ENCODE measurements at regions not wholly inside any gene's neighbourhood (a gene's known extent, or its start where the extent isn't known, plus 50 kb on each side); places are given as distances from the start of the nearest gene placed in this dataset.

DNA sequence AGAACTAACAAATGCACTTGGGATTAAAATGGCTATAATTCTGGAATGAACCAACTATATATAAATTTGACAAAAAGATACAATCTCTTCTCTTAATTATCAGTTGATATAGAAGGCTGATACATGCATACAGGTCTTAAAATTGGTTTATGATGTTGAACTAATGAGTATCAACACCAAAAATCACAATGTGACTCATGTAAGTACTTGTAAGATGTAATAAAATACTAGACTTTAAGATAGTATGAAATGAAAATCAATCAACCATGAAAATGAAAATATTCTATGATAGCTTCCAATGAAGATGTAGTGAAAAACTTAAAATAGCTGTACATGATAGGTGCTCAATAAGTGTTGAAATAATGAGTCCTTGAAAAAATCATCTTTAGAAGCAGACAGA is 116.6 kb upstream of the SOX5 start:
- TF ChIP-seq, protein P1, sequence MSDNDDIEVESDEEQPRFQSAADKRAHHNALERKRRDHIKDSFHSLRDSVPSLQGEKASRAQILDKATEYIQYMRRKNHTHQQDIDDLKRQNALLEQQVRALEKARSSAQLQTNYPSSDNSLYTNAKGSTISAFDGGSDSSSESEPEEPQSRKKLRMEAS (IDR thresholded peaks at IDR 0.05), result no peak
- TF ChIP-seq USF1 (IDR thresholded peaks at IDR 0.05) (no peak), EP300 (IDR thresholded peaks at IDR 0.05; ENCODE audit: borderline replicate concordance) (no peak), NFIC (IDR thresholded peaks at IDR 0.05) (no peak), TAF1 (IDR thresholded peaks at IDR 0.05; ENCODE audit: low read depth) (no peak), CEBPB (IDR thresholded peaks at IDR 0.05) (no peak), TEAD4 (IDR thresholded peaks at IDR 0.05) (no peak), CREB1 (IDR thresholded peaks at IDR 0.05; ENCODE audit: low read depth) (no peak), RAD21 (IDR thresholded peaks at IDR 0.05; ENCODE audit: low read depth) (no peak), ZBTB7A (IDR thresholded peaks at IDR 0.05; ENCODE audit: low read depth) (no peak), YY1 (IDR thresholded peaks at IDR 0.05; ENCODE audit: low read depth) (no peak), EGR1 (IDR thresholded peaks at IDR 0.05) (no peak), FOXM1 (IDR thresholded peaks at IDR 0.05; ENCODE audit: borderline replicate concordance, low read depth) (no peak)
- TF ChIP-seq, protein P2, sequence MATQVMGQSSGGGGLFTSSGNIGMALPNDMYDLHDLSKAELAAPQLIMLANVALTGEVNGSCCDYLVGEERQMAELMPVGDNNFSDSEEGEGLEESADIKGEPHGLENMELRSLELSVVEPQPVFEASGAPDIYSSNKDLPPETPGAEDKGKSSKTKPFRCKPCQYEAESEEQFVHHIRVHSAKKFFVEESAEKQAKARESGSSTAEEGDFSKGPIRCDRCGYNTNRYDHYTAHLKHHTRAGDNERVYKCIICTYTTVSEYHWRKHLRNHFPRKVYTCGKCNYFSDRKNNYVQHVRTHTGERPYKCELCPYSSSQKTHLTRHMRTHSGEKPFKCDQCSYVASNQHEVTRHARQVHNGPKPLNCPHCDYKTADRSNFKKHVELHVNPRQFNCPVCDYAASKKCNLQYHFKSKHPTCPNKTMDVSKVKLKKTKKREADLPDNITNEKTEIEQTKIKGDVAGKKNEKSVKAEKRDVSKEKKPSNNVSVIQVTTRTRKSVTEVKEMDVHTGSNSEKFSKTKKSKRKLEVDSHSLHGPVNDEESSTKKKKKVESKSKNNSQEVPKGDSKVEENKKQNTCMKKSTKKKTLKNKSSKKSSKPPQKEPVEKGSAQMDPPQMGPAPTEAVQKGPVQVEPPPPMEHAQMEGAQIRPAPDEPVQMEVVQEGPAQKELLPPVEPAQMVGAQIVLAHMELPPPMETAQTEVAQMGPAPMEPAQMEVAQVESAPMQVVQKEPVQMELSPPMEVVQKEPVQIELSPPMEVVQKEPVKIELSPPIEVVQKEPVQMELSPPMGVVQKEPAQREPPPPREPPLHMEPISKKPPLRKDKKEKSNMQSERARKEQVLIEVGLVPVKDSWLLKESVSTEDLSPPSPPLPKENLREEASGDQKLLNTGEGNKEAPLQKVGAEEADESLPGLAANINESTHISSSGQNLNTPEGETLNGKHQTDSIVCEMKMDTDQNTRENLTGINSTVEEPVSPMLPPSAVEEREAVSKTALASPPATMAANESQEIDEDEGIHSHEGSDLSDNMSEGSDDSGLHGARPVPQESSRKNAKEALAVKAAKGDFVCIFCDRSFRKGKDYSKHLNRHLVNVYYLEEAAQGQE (IDR thresholded peaks at IDR 0.05; ENCODE audit: low read depth), result no peak

DNA sequence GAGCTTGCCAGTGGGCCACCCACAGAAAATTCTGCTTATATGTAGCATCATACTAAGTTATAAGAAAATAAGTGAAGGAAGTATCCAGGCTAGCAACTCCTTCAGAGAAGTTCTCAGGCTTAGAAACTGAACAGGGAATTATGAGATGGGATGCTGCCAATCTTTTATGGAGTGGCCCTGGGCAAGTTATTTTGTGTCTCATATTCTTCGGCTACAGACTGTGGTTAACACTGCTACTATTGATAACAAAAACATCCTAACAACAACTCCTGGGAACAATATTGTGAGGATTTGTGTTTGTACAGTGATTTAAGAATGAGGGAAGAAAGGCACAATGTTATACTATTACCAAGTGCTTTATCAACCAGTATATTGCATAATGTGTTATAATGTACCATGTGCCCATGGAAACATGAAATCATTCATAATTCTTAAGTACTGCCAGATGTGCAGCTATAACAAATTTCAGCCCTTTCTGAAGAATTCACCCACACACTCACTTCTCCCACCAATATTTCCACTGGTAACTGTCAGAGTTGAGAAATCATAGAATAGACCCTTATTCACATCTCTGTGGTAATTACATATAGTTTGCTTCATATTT is 113.3 kb upstream of the SOX5 start:
- TF ChIP-seq EGR1 (IDR thresholded peaks at IDR 0.05), result no peak
- TF ChIP-seq EP300 (IDR thresholded peaks at IDR 0.05; ENCODE audit: borderline replicate concordance), result no peak
- TF ChIP-seq CEBPB (IDR thresholded peaks at IDR 0.05), result no peak

DNA sequence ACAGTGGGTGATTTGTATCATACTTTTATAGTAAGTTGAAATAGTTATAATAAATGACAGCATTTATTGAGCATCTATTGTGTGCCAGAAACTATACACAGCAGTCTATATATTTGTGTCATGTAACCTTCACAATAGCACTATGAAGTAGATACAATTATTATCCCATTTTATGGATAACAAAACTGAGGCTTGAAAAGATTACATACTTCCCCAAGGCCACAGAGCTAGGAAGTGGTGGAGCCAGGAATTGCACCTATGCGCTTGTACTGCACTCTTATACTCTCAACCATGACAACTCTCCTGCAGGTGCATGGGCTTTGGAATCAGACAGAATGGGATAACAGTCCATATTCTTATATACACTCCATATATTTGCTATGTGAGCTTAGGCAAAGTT is 110.6 kb upstream of the SOX5 start:
- no peak for TF ChIP-seq CREB1 (IDR thresholded peaks at IDR 0.05; ENCODE audit: low read depth)
- no peak for TF ChIP-seq RAD21 (IDR thresholded peaks at IDR 0.05; ENCODE audit: low read depth)
- no peak for TF ChIP-seq FOXM1 (IDR thresholded peaks at IDR 0.05; ENCODE audit: borderline replicate concordance, low read depth)

DNA sequence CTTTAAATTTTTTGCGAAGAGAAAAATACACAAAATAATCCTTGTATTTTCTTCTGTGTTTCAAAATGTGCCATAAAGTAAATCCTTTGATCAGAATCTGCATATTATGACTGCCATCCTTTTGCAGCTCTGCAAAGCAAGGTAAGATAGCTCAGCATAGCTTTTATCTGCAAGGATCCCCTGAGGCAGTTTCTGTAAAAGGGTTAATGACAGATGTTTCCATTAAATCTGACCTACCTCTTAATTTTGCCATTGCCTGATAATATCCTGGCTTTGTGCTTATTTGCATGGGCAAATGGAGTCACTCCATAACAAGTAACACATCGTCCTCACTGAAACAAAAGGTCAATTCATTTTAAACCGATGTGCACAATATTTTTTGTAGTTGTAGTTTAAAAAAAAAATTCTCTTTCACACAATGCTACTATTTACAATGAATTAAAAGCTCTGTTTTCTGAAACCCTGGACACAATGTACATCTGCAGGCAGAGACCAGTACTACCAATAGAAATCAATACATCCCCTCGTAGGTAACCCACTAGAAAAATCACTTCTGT is 108.5 kb upstream of the SOX5 start:
- TF ChIP-seq USF1 (IDR thresholded peaks at IDR 0.05) (no peak), CEBPB (IDR thresholded peaks at IDR 0.05) (no peak), YY1 (IDR thresholded peaks at IDR 0.05; ENCODE audit: low read depth) (no peak), FOXM1 (IDR thresholded peaks at IDR 0.05; ENCODE audit: borderline replicate concordance, low read depth) (no peak), TEAD4 (IDR thresholded peaks at IDR 0.05) (no peak), EGR1 (IDR thresholded peaks at IDR 0.05) (no peak), TAF1 (IDR thresholded peaks at IDR 0.05; ENCODE audit: low read depth) (no peak), RAD21 (IDR thresholded peaks at IDR 0.05; ENCODE audit: low read depth) (no peak), ZBTB7A (IDR thresholded peaks at IDR 0.05; ENCODE audit: low read depth) (no peak), NFIC (IDR thresholded peaks at IDR 0.05) (no peak), TCF12 (IDR thresholded peaks at IDR 0.05; ENCODE audit: low read depth) (no peak), EP300 (IDR thresholded peaks at IDR 0.05; ENCODE audit: borderline replicate concordance) (no peak), CREB1 (IDR thresholded peaks at IDR 0.05; ENCODE audit: low read depth) (no peak)
- TF ChIP-seq, protein P1 (IDR thresholded peaks at IDR 0.05), result no peak
- TF ChIP-seq, protein P2 (IDR thresholded peaks at IDR 0.05; ENCODE audit: low read depth), result no peak

DNA sequence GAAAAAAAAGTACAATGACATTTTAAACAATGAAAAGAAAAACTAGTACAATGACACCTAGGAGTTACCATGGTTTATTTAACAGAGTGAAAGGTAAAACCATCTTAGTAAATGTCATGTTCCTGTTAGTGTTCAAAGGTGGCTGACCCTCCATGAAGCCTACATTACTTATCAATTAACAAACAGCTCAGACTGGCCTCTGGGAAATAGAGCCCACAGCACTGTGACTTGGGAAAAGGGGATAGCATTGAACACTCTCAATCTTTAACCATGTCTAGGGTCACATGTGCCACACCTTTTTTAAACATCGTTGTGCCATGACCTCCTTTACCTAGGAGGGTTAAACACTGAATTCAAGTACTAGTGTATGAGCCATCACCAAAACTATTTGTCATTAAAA is 106.3 kb upstream of the SOX5 start:
- no peak for TF ChIP-seq FOXM1 (IDR thresholded peaks at IDR 0.05; ENCODE audit: borderline replicate concordance, low read depth)
- no peak for TF ChIP-seq EP300 (IDR thresholded peaks at IDR 0.05; ENCODE audit: borderline replicate concordance)
- TF ChIP-seq, protein P2 (IDR thresholded peaks at IDR 0.05; ENCODE audit: low read depth), result no peak
- no peak for TF ChIP-seq NFIC (IDR thresholded peaks at IDR 0.05)

Measured in Ishikawa (cell line).